HAP-1 (cell line): ENCODE measurements at regions not wholly inside any gene's neighbourhood (a gene's known extent, or its start where the extent isn't known, plus 50 kb on each side); places are given as distances from the start of the nearest gene placed in this dataset.

ENCODE experiments used
- DNase-seq, 2 experiments: peaks; one replicate each; pipeline ENCODE4 v3.0.0-alpha.2; 2016 to 2020; ENCODE audit warnings: low spot score in 2 of 2
- H3K27me3 ChIP-seq: fragments of 250-450 bp; sonication (Bioruptor Pico); 2 replicates; pipeline ENCODE4 v1.5.1; 2020; ENCODE audit warnings: low read depth, mild to moderate bottlenecking, moderate library complexity
- H3K36me3 ChIP-seq: fragments of 250-450 bp; sonication (Bioruptor Pico); replicated peaks from 2 replicates; pipeline ENCODE4 v1.5.1; 2020; ENCODE audit warnings: mild to moderate bottlenecking
- H3K4me1 ChIP-seq: fragments of 250-450 bp; sonication (Bioruptor Pico); 2 replicates; pipeline ENCODE4 v1.5.1; 2020; ENCODE audit warnings: mild to moderate bottlenecking
- H3K4me3 ChIP-seq: fragments of 250-450 bp; sonication (Bioruptor Pico); 2 replicates; pipeline ENCODE4 v1.5.1; 2020; ENCODE audit warnings: mild to moderate bottlenecking, moderate library complexity
- H3K9me3 ChIP-seq: fragments of 250-450 bp; sonication (Bioruptor Pico); 2 replicates; pipeline ENCODE4 v1.5.1; 2020; ENCODE audit warnings: mild to moderate bottlenecking, moderate library complexity
- in situ Hi-C: fragments of 300-500 bp; cut with MboI; formaldehyde crosslinking; loops from 3 replicates; pipeline ENCODE4 v1.14.3; 2020; ENCODE audit warnings: low sequenced_read_pairs, inconsistent platforms, mixed read lengths

- in situ Hi-C loops, result no loop called here
Measured at GRCh38 chr16:64641343-64641742, 480.5 kb downstream of the CDH11 start.

GRCh38 chr16:64638766-64639165, 483.1 kb downstream of the CDH11 start:
- Histone ChIP-seq H3K27me3 (no peaks in the 10 kb centered on the region), H3K4me1 (no peaks in the 10 kb centered on the region), H3K36me3 (no peaks in the 10 kb centered on the region), H3K4me3 (no peak overlapping the region), H3K9me3 (no peaks in the 10 kb centered on the region)
- in situ Hi-C loops, result no loop called here
- no peak for DNase-seq

More at GRCh38 chr16:64641343-64641742, 480.5 kb downstream of the CDH11 start:
- H3K36me3 ChIP-seq, result no peaks in the 10 kb centered on the region
- H3K27me3 ChIP-seq, result no peaks in the 10 kb centered on the region
- no peaks in the 10 kb centered on the region for H3K9me3 ChIP-seq
- H3K4me1 ChIP-seq, result no peaks in the 10 kb centered on the region
- H3K4me3 ChIP-seq, result no peak overlapping the region
- no peak for DNase-seq

- Histone ChIP-seq H3K27me3 (no peaks in the 10 kb centered on the region), H3K4me1 (no peaks in the 10 kb centered on the region), H3K4me3 (no peak overlapping the region), H3K36me3 (no peaks in the 10 kb centered on the region), H3K9me3 (no peaks in the 10 kb centered on the region)
- DNase-seq, result no peak
- in situ Hi-C loops, result no loop called here
Measured at GRCh38 chr16:64629622-64630021, 492.2 kb downstream of the CDH11 start.

- no peak for DNase-seq
- no peaks in the 10 kb centered on the region for H3K4me1 ChIP-seq
- no peaks in the 10 kb centered on the region for H3K9me3 ChIP-seq
- no peaks in the 10 kb centered on the region for H3K36me3 ChIP-seq
- in situ Hi-C loops, result no loop called here
- H3K27me3 ChIP-seq, result no peaks in the 10 kb centered on the region
- H3K4me3 ChIP-seq, result no peak overlapping the region
Measured at GRCh38 chr16:64627781-64628180, 494.1 kb downstream of the CDH11 start.

DNA sequence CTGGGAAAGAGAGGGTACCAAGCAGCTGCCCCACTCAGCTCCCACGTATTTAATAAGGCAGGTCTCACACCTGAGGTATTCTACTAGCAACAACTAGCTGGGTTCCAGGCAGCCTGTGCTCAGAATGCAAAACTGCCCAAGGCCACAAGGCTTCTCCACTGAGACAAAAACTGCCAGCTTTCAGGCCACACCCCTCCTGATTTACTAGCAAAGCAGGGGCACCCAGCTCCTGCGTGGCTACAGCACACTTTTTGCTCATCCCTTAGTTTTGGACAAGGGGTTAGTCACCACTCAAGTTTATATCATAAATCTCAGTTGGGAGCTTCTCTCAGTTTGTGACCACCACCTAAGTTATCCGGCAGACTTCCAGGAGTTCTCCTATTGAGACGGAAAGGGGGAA, 494.6 kb downstream of the CDH11 start:
- H3K36me3 ChIP-seq, result no peaks in the 10 kb centered on the region
- no peaks in the 10 kb centered on the region for H3K4me1 ChIP-seq
- H3K27me3 ChIP-seq, result no peaks in the 10 kb centered on the region
- in situ Hi-C loops, result no loop called here
- no peaks in the 10 kb centered on the region for H3K9me3 ChIP-seq
- no peak overlapping the region for H3K4me3 ChIP-seq
- DNase-seq, result no peak

- in situ Hi-C loops, result no loop called here
- H3K36me3 ChIP-seq, result no peaks in the 10 kb centered on the region
- H3K4me3 ChIP-seq, result no peak overlapping the region
- H3K9me3 ChIP-seq, result no peaks in the 10 kb centered on the region
- H3K4me1 ChIP-seq, result no peaks in the 10 kb centered on the region
- H3K27me3 ChIP-seq, result no peaks in the 10 kb centered on the region
- DNase-seq, result no peak
Measured at GRCh38 chr16:64626776-64627175, 495.1 kb downstream of the CDH11 start.

- H3K4me3 ChIP-seq, result no peak overlapping the region
- H3K9me3 ChIP-seq, result no peaks in the 10 kb centered on the region
- in situ Hi-C loops, result no loop called here
- H3K4me1 ChIP-seq, result no peaks in the 10 kb centered on the region
- DNase-seq, result no peak
- H3K36me3 ChIP-seq, result no peaks in the 10 kb centered on the region
- H3K27me3 ChIP-seq, result no peaks in the 10 kb centered on the region
Measured at GRCh38 chr16:64621616-64622015, 500.2 kb downstream of the CDH11 start.

GRCh38 chr16:64617836-64618476, 503.9 kb downstream of the CDH11 start:
- Histone ChIP-seq H3K9me3 (no peaks in the 10 kb centered on the region), H3K4me3 (no peak overlapping the region), H3K4me1 (no peaks in the 10 kb centered on the region), H3K27me3 (no peaks in the 10 kb centered on the region), H3K36me3 (no peaks in the 10 kb centered on the region)
- DNase-seq, result no peak
- in situ Hi-C loops, result no loop called here

GRCh38 chr16:64615630-64616280, 506.1 kb downstream of the CDH11 start:
- H3K9me3 ChIP-seq, result no peaks in the 10 kb centered on the region
- no peak for DNase-seq
- H3K36me3 ChIP-seq, result no peaks in the 10 kb centered on the region
- H3K4me1 ChIP-seq, result no peaks in the 10 kb centered on the region
- in situ Hi-C loops, result no loop called here
- H3K27me3 ChIP-seq, result no peaks in the 10 kb centered on the region
- no peak overlapping the region for H3K4me3 ChIP-seq

- no peak for DNase-seq
- Histone ChIP-seq H3K36me3 (no peaks in the 10 kb centered on the region), H3K27me3 (no peaks in the 10 kb centered on the region), H3K4me1 (no peaks in the 10 kb centered on the region), H3K9me3 (no peaks in the 10 kb centered on the region), H3K4me3 (no peak overlapping the region)
- in situ Hi-C loops, result no loop called here
Measured at GRCh38 chr16:64596196-64596595, 525.7 kb downstream of the CDH11 start.

GRCh38 chr16:64590513-64590912, 531.4 kb downstream of the CDH11 start:
- no peaks in the 10 kb centered on the region for H3K9me3 ChIP-seq
- H3K27me3 ChIP-seq, result no peaks in the 10 kb centered on the region
- H3K4me1 ChIP-seq, result no peaks in the 10 kb centered on the region
- no peak overlapping the region for H3K4me3 ChIP-seq
- no peak for DNase-seq
- in situ Hi-C loops, result no loop called here
- no peaks in the 10 kb centered on the region for H3K36me3 ChIP-seq

- Histone ChIP-seq H3K36me3 (no peaks in the 10 kb centered on the region), H3K27me3 (no peaks in the 10 kb centered on the region), H3K4me1 (no peaks in the 10 kb centered on the region), H3K4me3 (no peak overlapping the region), H3K9me3 (no peaks in the 10 kb centered on the region)
- DNase-seq, result no peak
- in situ Hi-C loops, result no loop called here
Measured at GRCh38 chr16:64589836-64590235, 532.0 kb downstream of the CDH11 start.

DNA sequence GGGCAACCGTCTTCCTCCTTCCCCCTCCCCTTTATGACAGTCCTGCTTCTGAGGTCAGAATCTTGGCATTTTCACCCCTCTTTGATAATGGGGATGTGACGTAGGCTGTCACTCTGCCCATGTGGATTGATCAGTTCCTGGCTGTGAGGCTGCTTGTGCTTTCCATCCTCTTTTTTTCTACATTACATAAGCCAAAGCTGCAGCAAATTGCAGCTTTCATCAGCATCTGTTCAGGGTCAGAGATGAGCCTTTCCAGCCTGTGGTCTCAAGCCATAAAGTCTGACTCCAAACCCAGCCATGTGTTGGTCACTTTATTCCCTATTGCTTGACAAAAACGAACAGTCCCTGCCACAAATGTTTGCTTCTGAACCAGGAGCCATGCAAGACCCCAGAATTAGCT, 535.1 kb downstream of the CDH11 start:
- DNase-seq, result no peak
- Histone ChIP-seq H3K4me1 (no peaks in the 10 kb centered on the region), H3K4me3 (no peak overlapping the region), H3K36me3 (no peaks in the 10 kb centered on the region), H3K9me3 (no peaks in the 10 kb centered on the region), H3K27me3 (no peaks in the 10 kb centered on the region)
- in situ Hi-C loops, result no loop called here

- no peaks in the 10 kb centered on the region for H3K36me3 ChIP-seq
- in situ Hi-C loops, result no loop called here
- DNase-seq, result no peak
- H3K4me1 ChIP-seq, result no peaks in the 10 kb centered on the region
- no peaks in the 10 kb centered on the region for H3K27me3 ChIP-seq
- H3K4me3 ChIP-seq, result no peak overlapping the region
- H3K9me3 ChIP-seq, result no peaks in the 10 kb centered on the region; the same call in 1 of the 2 replicates
Measured at GRCh38 chr16:64585367-64585766, 536.5 kb downstream of the CDH11 start.

DNA sequence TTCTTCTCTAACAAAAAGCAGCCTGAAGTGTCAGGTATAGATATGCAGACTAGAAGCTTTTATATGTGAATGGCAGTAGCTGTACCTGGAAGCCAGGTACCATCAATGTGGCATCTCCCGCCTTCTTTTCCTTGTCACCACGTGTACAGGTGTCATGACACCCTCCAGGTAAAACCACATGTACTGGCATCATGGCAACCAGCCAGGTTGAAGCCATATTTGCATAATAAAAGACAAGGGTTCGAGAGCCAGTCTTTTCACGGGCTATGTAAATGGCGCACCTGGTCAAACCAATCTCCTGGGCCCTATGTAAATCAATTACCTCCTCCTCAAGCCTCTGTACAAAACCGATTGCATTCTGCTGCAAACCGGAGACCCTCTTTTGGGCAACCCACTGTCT, 541.3 kb downstream of the CDH11 start:
- in situ Hi-C loops, result no loop called here
- Histone ChIP-seq H3K36me3 (no peaks in the 10 kb centered on the region), H3K4me3 (no peak overlapping the region), H3K4me1 (no peaks in the 10 kb centered on the region), H3K27me3 (no peaks in the 10 kb centered on the region), H3K9me3 (no peaks in the 10 kb centered on the region; the same call in 1 of the 2 replicates)
- no peak for DNase-seq
